ENCODE measurements at regions not wholly inside any gene's neighbourhood (a gene's known extent, or its start where the extent isn't known, plus 50 kb on each side); places are given as distances from the start of the nearest gene placed in this dataset.

DNA sequence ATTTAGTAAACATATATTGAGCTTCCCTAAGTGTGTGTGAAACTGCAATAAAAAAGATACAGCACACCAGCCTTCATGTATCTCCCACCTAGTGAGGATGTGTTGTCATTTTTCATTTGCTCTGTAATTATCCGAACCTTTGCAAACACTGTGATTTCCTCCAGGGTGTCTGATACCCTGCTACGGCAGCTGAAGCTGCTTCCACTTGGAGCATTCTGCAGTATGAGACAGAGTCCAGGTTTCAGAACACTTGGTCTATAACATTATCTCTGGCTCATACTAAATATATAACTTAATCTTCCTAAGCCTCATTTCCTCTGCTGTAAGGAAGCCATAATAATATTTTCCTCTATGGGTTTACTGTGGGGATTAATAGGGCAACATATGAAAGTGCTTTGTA, 1338.1 kb upstream of the SLC10A2 start:
- no peak for DNase-seq (ENCODE audit: low read depth)
- no peak for TF ChIP-seq CTCF (IDR thresholded peaks at IDR 0.05; ENCODE audit: insufficient read depth, low read depth, low read length)
- POLR2A ChIA-PET = no interaction called here
- H3K4me3 ChIP-seq (ENCODE audit: low read depth, low read length) = no peak overlapping the region
- no peaks in the 10 kb centered on the region for H3K27me3 ChIP-seq (ENCODE audit: control insufficient read depth, insufficient read depth, low read length)
- CTCF ChIA-PET = no interaction called here
- H3K36me3 ChIP-seq (ENCODE audit: control insufficient read depth, insufficient read depth, low read length) = no peaks in the 10 kb centered on the region

GRCh38 chr13:104389691-104390090, 1323.5 kb upstream of the SLC10A2 start:
- Histone ChIP-seq H3K27me3 (ENCODE audit: control insufficient read depth, insufficient read depth, low read length) (no peaks in the 10 kb centered on the region), H3K4me3 (ENCODE audit: low read depth, low read length) (no peak overlapping the region), H3K36me3 (ENCODE audit: control insufficient read depth, insufficient read depth, low read length) (no peaks in the 10 kb centered on the region)
- ChIA-PET POLR2A (no interaction called here), CTCF (no interaction called here)
- TF ChIP-seq CTCF (IDR thresholded peaks at IDR 0.05; ENCODE audit: insufficient read depth, low read depth, low read length) = no peak
- DNase-seq (ENCODE audit: low read depth) = no peak

GRCh38 chr13:104387510-104387909, 1321.3 kb upstream of the SLC10A2 start:
- no peak for DNase-seq (ENCODE audit: low read depth)
- Histone ChIP-seq H3K4me3 (ENCODE audit: low read depth, low read length) (no peak overlapping the region), H3K36me3 (ENCODE audit: control insufficient read depth, insufficient read depth, low read length) (no peaks in the 10 kb centered on the region), H3K27me3 (ENCODE audit: control insufficient read depth, insufficient read depth, low read length) (no peaks in the 10 kb centered on the region)
- no peak for TF ChIP-seq CTCF (IDR thresholded peaks at IDR 0.05; ENCODE audit: insufficient read depth, low read depth, low read length)
- POLR2A ChIA-PET = no interaction called here
- CTCF ChIA-PET = no interaction called here

DNA sequence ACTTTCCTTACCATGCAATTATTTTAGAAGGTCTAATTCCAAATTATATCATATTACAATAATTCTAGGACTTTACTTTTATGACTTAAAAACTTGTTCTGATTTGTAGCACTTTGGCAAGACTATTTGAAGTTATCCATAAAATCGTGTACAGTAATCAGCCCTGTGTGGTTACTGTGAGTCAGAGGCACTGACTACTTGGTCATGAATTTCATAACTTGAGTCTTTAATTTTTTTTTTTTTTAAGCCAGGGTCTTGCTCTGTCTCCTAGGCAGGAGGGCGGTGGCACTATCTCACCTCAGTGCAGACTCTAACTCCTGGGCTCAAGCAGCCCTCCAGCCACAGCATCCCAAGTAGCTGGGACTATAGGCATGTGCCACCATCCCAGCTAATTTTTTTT, 1319.2 kb upstream of the SLC10A2 start:
- Histone ChIP-seq H3K36me3 (ENCODE audit: control insufficient read depth, insufficient read depth, low read length) (no peaks in the 10 kb centered on the region), H3K27me3 (ENCODE audit: control insufficient read depth, insufficient read depth, low read length) (no peaks in the 10 kb centered on the region), H3K4me3 (ENCODE audit: low read depth, low read length) (no peak overlapping the region)
- ChIA-PET CTCF (no interaction called here), POLR2A (no interaction called here)
- peak; percentile 10 for DNase-seq (ENCODE audit: low read depth)
- no peak for TF ChIP-seq CTCF (IDR thresholded peaks at IDR 0.05; ENCODE audit: insufficient read depth, low read depth, low read length)

DNA sequence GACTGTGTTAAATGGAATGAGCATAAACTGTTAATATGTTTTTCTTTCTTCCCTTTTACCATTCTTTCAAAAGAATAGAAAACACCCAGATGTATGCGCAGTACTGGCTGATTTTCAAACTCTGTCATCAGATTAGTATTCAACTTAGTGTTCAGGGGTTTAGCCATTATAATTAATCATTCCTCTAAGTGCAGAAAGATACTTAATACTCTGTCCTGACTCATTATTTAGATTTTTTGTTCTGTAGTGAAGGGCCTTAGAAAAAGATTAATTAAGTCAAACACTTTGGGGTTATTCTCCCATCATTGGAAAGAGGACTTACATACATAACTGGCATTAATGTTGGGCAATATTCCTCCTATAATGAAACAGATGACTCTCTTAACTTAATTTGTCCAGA, 1316.7 kb upstream of the SLC10A2 start:
- no peak overlapping the region for H3K4me3 ChIP-seq (ENCODE audit: low read depth, low read length)
- H3K27me3 ChIP-seq (ENCODE audit: control insufficient read depth, insufficient read depth, low read length) = no peaks in the 10 kb centered on the region
- no peak for DNase-seq (ENCODE audit: low read depth)
- H3K36me3 ChIP-seq (ENCODE audit: control insufficient read depth, insufficient read depth, low read length) = no peaks in the 10 kb centered on the region
- no peak for TF ChIP-seq CTCF (IDR thresholded peaks at IDR 0.05; ENCODE audit: insufficient read depth, low read depth, low read length)
- CTCF ChIA-PET = no interaction called here
- POLR2A ChIA-PET = no interaction called here

Measured in BJ (cell line).